SK-N-SH (cell line): ENCODE measurements at regions not wholly inside any gene's neighbourhood (a gene's known extent, or its start where the extent isn't known, plus 50 kb on each side); places are given as distances from the start of the nearest gene placed in this dataset.

Experiments
- CTCF ChIA-PET: fragments of 300-600, 350-600 bp; formaldehyde crosslinking; extraction: SDS; loops from one replicate; lab custom pipeline; 2021; lab: Yijun Ruan, JAX
- POLR2A ChIA-PET: fragments of 350-600 bp; sonication (Branson Sonifier 250); formaldehyde crosslinking; extraction: SDS; loops from one replicate; lab custom pipeline; 2020; ENCODE audit warnings: antibody characterized with exemption, inconsistent platforms; lab: Yijun Ruan, JAX
- DNase-seq: peaks from one replicate; pipeline ENCODE4 v3.0.0; 2012
- H2AFZ ChIP-seq: fragments of 200-600 bp; sonication (generic); 2 replicates; pipeline ENCODE4 v1.8.1; 2016; ENCODE audit warnings: antibody characterized with exemption, mild to moderate bottlenecking, low read depth
- H3F3A ChIP-seq: fragments of 200-600 bp; sonication (generic); replicated peaks from 2 replicates; pipeline ENCODE3; 2016; ENCODE audit warnings: antibody characterized with exemption, mild to moderate bottlenecking; ENCODE audit not compliant: insufficient read depth
- H3K27ac ChIP-seq, 2 experiments: fragments of 200-500 bp in 1 of 2; fragments of 200-600 bp in 1 of 2; sonication (Bioruptor generic) in 1 of 2; sonication (generic), shearing (Covaris generic) in 1 of 2; 2 replicates each; pipeline versions ENCODE4 v1.5.1 to v1.6.1; 2014 to 2016; ENCODE audit warnings: low read depth in 2 of 2, inconsistent platforms in 1 of 2, low read length in 1 of 2, mild to moderate bottlenecking in 1 of 2, mixed read lengths in 1 of 2
- H3K27me3 ChIP-seq: fragments of 200-600 bp; sonication (generic), shearing (Covaris generic); 2 replicates; pipeline ENCODE4 v1.6.1; 2016; ENCODE audit warnings: mixed run types; ENCODE audit not compliant: insufficient read depth
- H3K36me3 ChIP-seq, 2 experiments: fragments of 200-500 bp in 1 of 2; fragments of 200-600 bp in 1 of 2; sonication (Bioruptor generic) in 1 of 2; sonication (generic) in 1 of 2; replicated peaks in 1 of 2; 2 replicates each; pipeline versions ENCODE3 to v1.5.1; 2014 to 2016; ENCODE audit warnings: low read length in 1 of 2, mild to moderate bottlenecking in 1 of 2; ENCODE audit not compliant: insufficient read depth in 2 of 2, control insufficient read depth in 1 of 2
- H3K4me1 ChIP-seq, 2 experiments: fragments of 200-500 bp in 1 of 2; fragments of 200-600 bp in 1 of 2; sonication (Bioruptor generic) in 1 of 2; sonication (generic), shearing (Covaris generic) in 1 of 2; 2 replicates each; pipeline versions ENCODE4 v1.5.1 to v1.6.1; 2014 to 2016; ENCODE audit warnings: low read depth in 1 of 2, low read length in 1 of 2, mixed run types in 1 of 2; ENCODE audit not compliant: insufficient read depth in 2 of 2, control insufficient read depth in 1 of 2
- H3K4me2 ChIP-seq: fragments of 200-600 bp; sonication (generic), shearing (Covaris generic); 2 replicates; pipeline ENCODE4 v1.6.1; 2017; ENCODE audit warnings: mixed run types
- H3K4me3 ChIP-seq, 2 experiments: fragments of 200-500 bp in 1 of 2; fragments of 200-600 bp in 1 of 2; sonication (Bioruptor generic) in 1 of 2; sonication (generic), shearing (Covaris generic) in 1 of 2; 2 replicates each; pipeline versions ENCODE4 v1.5.1 to v1.8.1; 2014 to 2016; ENCODE audit warnings: low read depth in 2 of 2, inconsistent platforms in 1 of 2, low read length in 1 of 2, mild to moderate bottlenecking in 1 of 2, mixed read lengths in 1 of 2, moderate library complexity in 1 of 2
- H3K79me2 ChIP-seq: fragments of 200-600 bp; sonication (generic); 2 replicates; pipeline ENCODE4 v1.8.1; 2017; ENCODE audit warnings: mild to moderate bottlenecking; ENCODE audit not compliant: insufficient read depth
- H3K9ac ChIP-seq: fragments of 200-600 bp; sonication (generic); 2 replicates; pipeline ENCODE4 v1.6.1; 2017; ENCODE audit warnings: mixed run types
- H3K9me2 ChIP-seq: fragments of 200-600 bp; sonication (generic); 2 replicates; pipeline ENCODE4 v1.6.1; 2017; ENCODE audit warnings: mixed run types
- H3K9me3 ChIP-seq: fragments of 200-600 bp; sonication (generic); 2 replicates; pipeline ENCODE4 v1.6.1; 2017; ENCODE audit warnings: mixed run types, mild to moderate bottlenecking, moderate library complexity
- H4K20me1 ChIP-seq: fragments of 200-600 bp; sonication (generic); 2 replicates; pipeline ENCODE4 v1.6.1; 2017; ENCODE audit warnings: mild to moderate bottlenecking, mixed run types; ENCODE audit not compliant: insufficient read depth
- CHD2 ChIP-seq: fragments of 150-350 bp; IDR thresholded peaks from 2 replicates; pipeline ENCODE4 v1.6.1; 2018; ENCODE audit warnings: low read length; ENCODE audit not compliant: partially characterized antibody
- FOXM1 ChIP-seq: IDR thresholded peaks from 2 replicates; pipeline ENCODE4 v1.4.0; 2012; ENCODE audit warnings: low read depth, mild to moderate bottlenecking
- GABPA ChIP-seq: IDR thresholded peaks from 2 replicates; pipeline ENCODE4 v1.4.0; 2012; ENCODE audit warnings: low read depth, mild to moderate bottlenecking
- JUND ChIP-seq: IDR thresholded peaks from 2 replicates; pipeline ENCODE4 v1.4.0; 2012
- MAX ChIP-seq: IDR thresholded peaks from 2 replicates; pipeline ENCODE4 v1.4.0; 2012; ENCODE audit warnings: low read depth
- NFIC ChIP-seq: IDR thresholded peaks from 2 replicates; pipeline ENCODE4 v1.4.0; 2012; ENCODE audit warnings: borderline replicate concordance
- PBX3 ChIP-seq: IDR thresholded peaks from 2 replicates; pipeline ENCODE4; 2012
- POLR2AphosphoS5 ChIP-seq: IDR thresholded peaks from 2 replicates; pipeline ENCODE4 v1.6.1; 2012; ENCODE audit warnings: low read depth, low read length
- RAD21 ChIP-seq: IDR thresholded peaks from 2 replicates; pipeline ENCODE4 v1.6.1; 2012; ENCODE audit warnings: mild to moderate bottlenecking, low read length
- RCOR1 ChIP-seq: fragments of 150-350 bp; IDR thresholded peaks from 2 replicates; pipeline ENCODE4 v1.6.1; 2017; ENCODE audit warnings: antibody characterized with exemption, low read length
- SIN3A ChIP-seq: IDR thresholded peaks from 2 replicates; pipeline ENCODE4 v1.6.1; 2012; ENCODE audit warnings: low read depth, mild to moderate bottlenecking, low read length, moderate library complexity, borderline replicate concordance
- SMC3 ChIP-seq: IDR thresholded peaks from 2 replicates; pipeline ENCODE4 v1.6.1; 2012; ENCODE audit warnings: low read depth, low read length, improper control_type of control experiment
- TCF12 ChIP-seq: IDR thresholded peaks from 2 replicates; pipeline ENCODE4 v1.4.0; 2012
- USF1 ChIP-seq: IDR thresholded peaks from 2 replicates; pipeline ENCODE4 v1.4.0; 2012; ENCODE audit warnings: low read depth, borderline replicate concordance
- YY1 ChIP-seq: IDR thresholded peaks from 2 replicates; pipeline ENCODE4 v1.4.0; 2012; ENCODE audit warnings: low read depth, mild to moderate bottlenecking
- WGBS: methylation state at CpG from one replicate; pipeline ENCODE4 v1.1.6; 2017; ENCODE audit warnings: low lambda C conversion rate; 5-methylcytosine and 5-hydroxymethylcytosine counted together
- TF ChIP-seq, protein P1 (sequence below): IDR thresholded peaks from 2 replicates; pipeline ENCODE4 v1.4.0; 2012; ENCODE audit warnings: low read depth, borderline replicate concordance

- Histone ChIP-seq H4K20me1 (no peaks in the 10 kb centered on the region), H3K4me3 (no peak overlapping the region), H3K79me2 (no peaks in the 10 kb centered on the region), H3F3A (no peaks in the 10 kb centered on the region), H3K36me3 (no peaks in the 10 kb centered on the region), H3K4me2 (no peak overlapping the region), H3K9me3 (no peaks in the 10 kb centered on the region), H2AFZ (no peak overlapping the region), H3K4me1 (no peaks in the 10 kb centered on the region), H3K27ac (no peak overlapping the region), H3K9me2 (no peaks in the 10 kb centered on the region), H3K9ac (no peak overlapping the region), H3K27me3 (no peaks in the 10 kb centered on the region)
- ChIA-PET CTCF (no interaction called here), POLR2A (no interaction called here)
- DNase-seq, result no peak
- TF ChIP-seq MAX, result no peak
- TF ChIP-seq POLR2AphosphoS5, result no peak
- TF ChIP-seq CHD2, result no peak
- TF ChIP-seq, protein P1, sequence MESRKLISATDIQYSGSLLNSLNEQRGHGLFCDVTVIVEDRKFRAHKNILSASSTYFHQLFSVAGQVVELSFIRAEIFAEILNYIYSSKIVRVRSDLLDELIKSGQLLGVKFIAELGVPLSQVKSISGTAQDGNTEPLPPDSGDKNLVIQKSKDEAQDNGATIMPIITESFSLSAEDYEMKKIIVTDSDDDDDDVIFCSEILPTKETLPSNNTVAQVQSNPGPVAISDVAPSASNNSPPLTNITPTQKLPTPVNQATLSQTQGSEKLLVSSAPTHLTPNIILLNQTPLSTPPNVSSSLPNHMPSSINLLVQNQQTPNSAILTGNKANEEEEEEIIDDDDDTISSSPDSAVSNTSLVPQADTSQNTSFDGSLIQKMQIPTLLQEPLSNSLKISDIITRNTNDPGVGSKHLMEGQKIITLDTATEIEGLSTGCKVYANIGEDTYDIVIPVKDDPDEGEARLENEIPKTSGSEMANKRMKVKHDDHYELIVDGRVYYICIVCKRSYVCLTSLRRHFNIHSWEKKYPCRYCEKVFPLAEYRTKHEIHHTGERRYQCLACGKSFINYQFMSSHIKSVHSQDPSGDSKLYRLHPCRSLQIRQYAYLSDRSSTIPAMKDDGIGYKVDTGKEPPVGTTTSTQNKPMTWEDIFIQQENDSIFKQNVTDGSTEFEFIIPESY, result no peak
- no peak for TF ChIP-seq RCOR1
- TF ChIP-seq JUND, result no peak
- no peak for TF ChIP-seq GABPA
- no peak for TF ChIP-seq NFIC
- no peak for TF ChIP-seq SIN3A
- no peak for TF ChIP-seq USF1
- TF ChIP-seq TCF12, result no peak
- no peak for TF ChIP-seq YY1
- TF ChIP-seq RAD21, result no peak
- 0% methylated on average over 6 of the region's 6 CpGs for WGBS
Measured at GRCh38 chr17:5976251-5976650, 93.9 kb upstream of the WSCD1 start.

GRCh38 chr17:5978496-5978895, 91.7 kb upstream of the WSCD1 start:
- no peaks in the 10 kb centered on the region for H3K9me3 ChIP-seq
- CTCF ChIA-PET, result no interaction called here
- no peak for DNase-seq
- no peak for TF ChIP-seq NFIC
- no peak for TF ChIP-seq MAX
- TF ChIP-seq FOXM1, result no peak
- TF ChIP-seq SMC3, result no peak
- no peak for TF ChIP-seq YY1
- TF ChIP-seq PBX3, result no peak
- TF ChIP-seq, all 33 proteins: peak for 0
- no peaks in the 10 kb centered on the region for H4K20me1 ChIP-seq
- H3K27ac ChIP-seq, result no peak overlapping the region
- H2AFZ ChIP-seq, result no peak overlapping the region
- H3K4me2 ChIP-seq, result no peak overlapping the region
- no peak overlapping the region for H3K9ac ChIP-seq
- no peaks in the 10 kb centered on the region for H3K36me3 ChIP-seq
- WGBS, result 0% methylated on average over 7 of the region's 7 CpGs
- no peaks in the 10 kb centered on the region for H3K79me2 ChIP-seq
- H3F3A ChIP-seq, result no peaks in the 10 kb centered on the region
- no peaks in the 10 kb centered on the region; the same call in 1 of the 2 replicates for H3K27me3 ChIP-seq
- no peak overlapping the region for H3K4me3 ChIP-seq
- no peaks in the 10 kb centered on the region for H3K4me1 ChIP-seq
- POLR2A ChIA-PET, result no interaction called here
- H3K9me2 ChIP-seq, result no peaks in the 10 kb centered on the region
